Lower leg skin (tissue), 4 donors: ENCODE measurements at regions not wholly inside any gene's neighbourhood (a gene's known extent, or its start where the extent isn't known, plus 50 kb on each side); places are given as distances from the start of the nearest gene placed in this dataset.
"Not testable (repeated sequence)": the region's sequence is repeated elsewhere in the genome, so short reads cannot be mapped to it uniquely, and the experiment has no call there.

Experiments
- DNase-seq, 2 donors: peaks; one replicate each; pipeline ENCODE4 v3.0.0-alpha.2; 2019; ENCODE audit warnings: low spot score in 2 of 2
- H3K4me3 ChIP-seq: fragments of 200-600 bp; sonication (generic); 2 replicates; pipeline ENCODE4 v1.5.1; 2017; ENCODE audit warnings: mild to moderate bottlenecking, low read depth; ENCODE audit not compliant: poor library complexity, severe bottlenecking
- CTCF ChIP-seq, 3 donors: fragments of 450-650 bp; IDR thresholded peaks; one replicate each; pipeline ENCODE4 v1.5.1; 2016; ENCODE audit warnings: antibody characterized with exemption in 3 of 3, mild to moderate bottlenecking in 3 of 3, moderate library complexity in 2 of 3
- POLR2A ChIP-seq, 2 donors: fragments of 450-650 bp; IDR thresholded peaks; one replicate each; pipeline ENCODE4 v1.6.1; 2016 to 2017; ENCODE audit warnings: antibody characterized with exemption in 2 of 2, mild to moderate bottlenecking in 1 of 2, moderate library complexity in 1 of 2
- WGBS, 2 donors: methylation state at CpG; one replicate each; pipeline ENCODE4 v1.1.5; 2018; 5-methylcytosine and 5-hydroxymethylcytosine counted together
- intact Hi-C: fragments of 100-400 bp; cut with DNase I; formaldehyde crosslinking; loops from one replicate; pipeline ENCODE4 v1.15.0; 2023; ENCODE audit warnings: low total_unique reads

GRCh38 chr1:70720521-70720920, 309.5 kb downstream of the CTH start:
- WGBS, 2 donors: 80 to 88% methylated on average over 1 of the region's 1 CpG
- no peak for DNase-seq
- TF ChIP-seq POLR2A (IDR thresholded peaks at IDR 0.05) (no peak), CTCF (IDR thresholded peaks at IDR 0.05) (no peak)
- no peak overlapping the region for H3K4me3 ChIP-seq
- intact Hi-C loops: no loop called here

- TF ChIP-seq POLR2A (IDR thresholded peaks at IDR 0.05) (no peak), CTCF (IDR thresholded peaks at IDR 0.05) (no peak)
- intact Hi-C loops: no loop called here
- H3K4me3 ChIP-seq: no peak overlapping the region
- no peak for DNase-seq
- WGBS, 2 donors: 73 to 74% methylated on average over 6 of the region's 6 CpGs
Observed at GRCh38 chr1:70727886-70728489, 316.9 kb downstream of the CTH start.

GRCh38 chr1:70736518-70736917, 311.1 kb downstream of the PTGER3 start:
- WGBS, 2 donors: 82 to 88% methylated on average over 6 of the region's 6 CpGs
- DNase-seq, H3K4me3 ChIP-seq, intact Hi-C loops: not testable (repeated sequence)

- WGBS, 2 donors: 27 to 29% methylated on average over 1 of the region's 1 CpG
- intact Hi-C loops: no loop called here
- no peak overlapping the region for H3K4me3 ChIP-seq
Observed at GRCh38 chr1:70737125-70737524, 310.5 kb downstream of the PTGER3 start.

GRCh38 chr1:70738624-70739023, 309.0 kb downstream of the PTGER3 start:
- no peak overlapping the region for H3K4me3 ChIP-seq
- 38 to 42% methylated on average over 3 of the region's 3 CpGs for whole genome bisulfite sequencing, 2 donors
- TF ChIP-seq POLR2A (IDR thresholded peaks at IDR 0.05) (no peak), CTCF (IDR thresholded peaks at IDR 0.05) (no peak)
- intact Hi-C loops: no loop called here
- no peak for DNase-seq

More at GRCh38 chr1:70737125-70737524, 310.5 kb downstream of the PTGER3 start:
- no peak for DNase-seq
- no peak for TF ChIP-seq POLR2A (IDR thresholded peaks at IDR 0.05)
- no peak for TF ChIP-seq CTCF (IDR thresholded peaks at IDR 0.05)

- no peak for DNase-seq
- H3K4me3 ChIP-seq: no peak overlapping the region
- intact Hi-C loops: loop anchor here (5.0 kb wide), 1 partner anchor 1613 kb away; no protein-coding TSS in a partner anchor
- no peak for TF ChIP-seq POLR2A (IDR thresholded peaks at IDR 0.05)
- no peak for TF ChIP-seq CTCF (IDR thresholded peaks at IDR 0.05)
- WGBS, 2 donors: 55 to 58% methylated on average over 4 of the region's 4 CpGs
Observed at GRCh38 chr1:70745199-70745598, 302.4 kb downstream of the PTGER3 start.

GRCh38 chr1:70746062-70746461, 301.6 kb downstream of the PTGER3 start:
- DNase-seq, H3K4me3 ChIP-seq: not testable (repeated sequence)
- intact Hi-C loops: loop anchor here (5.0 kb wide), 1 partner anchor 1614 kb away; no protein-coding TSS in a partner anchor
- 97 to 100% methylated on average over 1 of the region's 1 CpG for WGBS, 2 donors

- DNase-seq, H3K4me3 ChIP-seq: not testable (repeated sequence)
- WGBS, 2 donors: 63 to 66% methylated on average over 1 of the region's 1 CpG
- intact Hi-C loops: loop anchor here (5.0 kb wide), 1 partner anchor 1615 kb away; no protein-coding TSS in a partner anchor
Observed at GRCh38 chr1:70747123-70747522, 300.5 kb downstream of the PTGER3 start.

- intact Hi-C loops, DNase-seq, H3K4me3 ChIP-seq: not testable (repeated sequence)
- 48 to 53% methylated on average over 6 of the region's 6 CpGs for WGBS, 2 donors
Observed at GRCh38 chr1:70751676-70752287, 295.8 kb downstream of the PTGER3 start.
